ENCODE measurements at regions not wholly inside any gene's neighbourhood (a gene's known extent, or its start where the extent isn't known, plus 50 kb on each side); places are given as distances from the start of the nearest gene placed in this dataset.

- no peak for DNase-seq
- no peaks in the 10 kb centered on the region for H3K27me3 ChIP-seq
- 70 to 83% (median 71%) methylated on average over 3 of the region's 3 CpGs for WGBS, 4 donors
- H3K4me3 ChIP-seq = no peak overlapping the region
- no peak overlapping the region for H3K27ac ChIP-seq
- TF ChIP-seq POLR2A (IDR thresholded peaks at IDR 0.05) = no peak
- TF ChIP-seq, protein P1, sequence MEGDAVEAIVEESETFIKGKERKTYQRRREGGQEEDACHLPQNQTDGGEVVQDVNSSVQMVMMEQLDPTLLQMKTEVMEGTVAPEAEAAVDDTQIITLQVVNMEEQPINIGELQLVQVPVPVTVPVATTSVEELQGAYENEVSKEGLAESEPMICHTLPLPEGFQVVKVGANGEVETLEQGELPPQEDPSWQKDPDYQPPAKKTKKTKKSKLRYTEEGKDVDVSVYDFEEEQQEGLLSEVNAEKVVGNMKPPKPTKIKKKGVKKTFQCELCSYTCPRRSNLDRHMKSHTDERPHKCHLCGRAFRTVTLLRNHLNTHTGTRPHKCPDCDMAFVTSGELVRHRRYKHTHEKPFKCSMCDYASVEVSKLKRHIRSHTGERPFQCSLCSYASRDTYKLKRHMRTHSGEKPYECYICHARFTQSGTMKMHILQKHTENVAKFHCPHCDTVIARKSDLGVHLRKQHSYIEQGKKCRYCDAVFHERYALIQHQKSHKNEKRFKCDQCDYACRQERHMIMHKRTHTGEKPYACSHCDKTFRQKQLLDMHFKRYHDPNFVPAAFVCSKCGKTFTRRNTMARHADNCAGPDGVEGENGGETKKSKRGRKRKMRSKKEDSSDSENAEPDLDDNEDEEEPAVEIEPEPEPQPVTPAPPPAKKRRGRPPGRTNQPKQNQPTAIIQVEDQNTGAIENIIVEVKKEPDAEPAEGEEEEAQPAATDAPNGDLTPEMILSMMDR (IDR thresholded peaks at IDR 0.05) = no peak
- H3K36me3 ChIP-seq (replicated peaks in 1 of 2) = no peaks in the 10 kb centered on the region
- no peaks in the 10 kb centered on the region for H3K9me3 ChIP-seq (replicated peaks in 1 of 3)
- H3K4me1 ChIP-seq (replicated peaks in 1 of 2) = no peaks in the 10 kb centered on the region
- intact Hi-C loops (cut with DNase I) = no loop called here
Observed at GRCh38 chr12:13630354-13630753, 351.0 kb downstream of the GRIN2B start.

GRCh38 chr12:13628067-13628466, 353.3 kb downstream of the GRIN2B start:
- no peaks in the 10 kb centered on the region for H3K9me3 ChIP-seq (replicated peaks in 1 of 3)
- TF ChIP-seq, protein P1 (IDR thresholded peaks at IDR 0.05) = no peak
- no peak for TF ChIP-seq POLR2A (IDR thresholded peaks at IDR 0.05)
- H3K4me3 ChIP-seq = no peak overlapping the region
- H3K27me3 ChIP-seq = no peaks in the 10 kb centered on the region
- 76 to 85% (median 81%) methylated on average over 1 of the region's 1 CpG for WGBS, 4 donors
- intact Hi-C loops (cut with DNase I) = no loop called here
- H3K27ac ChIP-seq = no peak overlapping the region
- DNase-seq = no peak
- no peaks in the 10 kb centered on the region for H3K36me3 ChIP-seq (replicated peaks in 1 of 2)
- H3K4me1 ChIP-seq (replicated peaks in 1 of 2) = no peaks in the 10 kb centered on the region

DNA sequence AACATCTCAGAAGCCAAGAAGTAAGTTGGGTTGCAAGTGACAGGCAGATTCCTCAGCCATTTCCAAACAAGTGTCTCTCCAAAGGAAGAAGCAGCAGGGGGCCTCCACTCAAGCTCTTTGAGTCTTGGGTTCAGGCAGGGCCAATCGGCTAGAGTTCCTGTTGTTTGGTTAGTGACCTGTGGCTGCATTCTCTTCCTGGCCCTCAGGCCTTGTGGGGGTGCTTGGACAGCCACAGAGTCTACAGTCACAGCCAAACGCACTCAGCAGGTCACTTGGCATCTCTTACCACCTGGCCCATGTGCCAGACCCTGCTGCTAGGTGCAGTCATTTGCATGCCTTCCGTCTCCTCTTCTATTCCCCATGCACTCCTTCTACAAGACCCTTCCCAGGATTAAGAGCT, 353.9 kb downstream of the GRIN2B start:
- H3K36me3 ChIP-seq (replicated peaks in 1 of 2) = no peaks in the 10 kb centered on the region
- WGBS, 4 donors = 46 to 75% (median 64%) methylated on average over 3 of the region's 3 CpGs
- DNase-seq = no peak
- intact Hi-C loops (cut with DNase I) = no loop called here
- no peaks in the 10 kb centered on the region for H3K27me3 ChIP-seq
- no peak overlapping the region for H3K4me3 ChIP-seq
- H3K9me3 ChIP-seq (replicated peaks in 1 of 3) = no peaks in the 10 kb centered on the region
- H3K4me1 ChIP-seq (replicated peaks in 1 of 2) = no peaks in the 10 kb centered on the region
- TF ChIP-seq, protein P1 (IDR thresholded peaks at IDR 0.05) = no peak
- no peak for TF ChIP-seq POLR2A (IDR thresholded peaks at IDR 0.05)
- H3K27ac ChIP-seq = no peak overlapping the region

- Histone ChIP-seq H3K27ac (no peak overlapping the region), H3K36me3 (replicated peaks in 1 of 2) (no peaks in the 10 kb centered on the region), H3K27me3 (no peaks in the 10 kb centered on the region), H3K4me3 (no peak overlapping the region), H3K9me3 (replicated peaks in 1 of 3) (no peaks in the 10 kb centered on the region), H3K4me1 (replicated peaks in 1 of 2) (no peaks in the 10 kb centered on the region)
- intact Hi-C loops (cut with DNase I) = no loop called here
- TF ChIP-seq, protein P1 (IDR thresholded peaks at IDR 0.05) = no peak
- TF ChIP-seq POLR2A (IDR thresholded peaks at IDR 0.05) = no peak
- no peak for DNase-seq
- 56 to 77% (median 66%) methylated on average over 3 of the region's 3 CpGs for WGBS, 4 donors
Observed at GRCh38 chr12:13613297-13613696, 368.1 kb downstream of the GRIN2B start.
